ENCODE measurements at regions not wholly inside any gene's neighbourhood (a gene's known extent, or its start where the extent isn't known, plus 50 kb on each side); places are given as distances from the start of the nearest gene placed in this dataset.

DNA sequence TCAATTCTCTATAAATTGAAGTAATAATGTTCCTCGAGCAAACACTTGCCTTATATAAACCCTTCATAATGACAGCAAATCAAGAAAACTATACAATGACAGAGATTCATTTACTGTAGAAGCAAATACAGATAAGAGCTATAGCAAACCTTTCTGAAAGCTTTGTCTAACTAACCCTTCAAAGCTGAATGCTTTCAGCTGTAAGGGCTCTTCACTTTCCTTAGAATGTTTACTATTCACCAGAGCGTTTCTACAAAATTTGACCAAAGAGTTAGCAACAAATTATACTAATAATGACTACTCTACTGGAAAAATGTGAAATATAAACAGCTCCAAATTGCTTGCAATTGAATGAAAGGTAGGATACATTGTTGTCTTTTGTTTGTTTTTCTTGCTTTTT is 218.1 kb downstream of the SLITRK5 start:
- TF ChIP-seq, protein P1, sequence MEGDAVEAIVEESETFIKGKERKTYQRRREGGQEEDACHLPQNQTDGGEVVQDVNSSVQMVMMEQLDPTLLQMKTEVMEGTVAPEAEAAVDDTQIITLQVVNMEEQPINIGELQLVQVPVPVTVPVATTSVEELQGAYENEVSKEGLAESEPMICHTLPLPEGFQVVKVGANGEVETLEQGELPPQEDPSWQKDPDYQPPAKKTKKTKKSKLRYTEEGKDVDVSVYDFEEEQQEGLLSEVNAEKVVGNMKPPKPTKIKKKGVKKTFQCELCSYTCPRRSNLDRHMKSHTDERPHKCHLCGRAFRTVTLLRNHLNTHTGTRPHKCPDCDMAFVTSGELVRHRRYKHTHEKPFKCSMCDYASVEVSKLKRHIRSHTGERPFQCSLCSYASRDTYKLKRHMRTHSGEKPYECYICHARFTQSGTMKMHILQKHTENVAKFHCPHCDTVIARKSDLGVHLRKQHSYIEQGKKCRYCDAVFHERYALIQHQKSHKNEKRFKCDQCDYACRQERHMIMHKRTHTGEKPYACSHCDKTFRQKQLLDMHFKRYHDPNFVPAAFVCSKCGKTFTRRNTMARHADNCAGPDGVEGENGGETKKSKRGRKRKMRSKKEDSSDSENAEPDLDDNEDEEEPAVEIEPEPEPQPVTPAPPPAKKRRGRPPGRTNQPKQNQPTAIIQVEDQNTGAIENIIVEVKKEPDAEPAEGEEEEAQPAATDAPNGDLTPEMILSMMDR (IDR thresholded peaks at IDR 0.05; ENCODE audit: low read depth, low read length, missing input control) = no peak
- no peak for TF ChIP-seq GABPA (IDR thresholded peaks at IDR 0.05 in 1 of 2, conservative IDR thresholded peaks at IDR 0.05 in 1 of 2)

Data from liver (tissue), 3 donors.